ENCODE measurements at regions not wholly inside any gene's neighbourhood (a gene's known extent, or its start where the extent isn't known, plus 50 kb on each side); places are given as distances from the start of the nearest gene placed in this dataset.

DNA sequence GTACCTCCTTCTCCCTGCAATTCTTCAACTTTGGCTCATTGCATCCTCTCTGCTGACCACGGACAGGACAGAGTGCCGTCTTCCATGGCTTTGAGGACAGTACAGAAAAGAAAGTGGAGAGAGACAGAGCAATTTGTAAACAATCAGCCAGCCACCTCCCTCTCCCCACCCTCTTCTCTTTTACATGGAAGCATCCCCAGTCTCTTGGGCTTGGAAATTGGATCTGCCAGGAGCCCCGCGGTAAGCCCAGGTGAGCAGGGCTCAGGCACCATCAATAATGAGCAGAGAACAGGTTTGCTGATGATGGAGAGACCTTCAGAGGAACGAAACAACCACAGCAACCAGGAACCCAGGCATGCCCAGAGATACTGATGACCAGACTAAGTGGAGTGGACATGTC lies 194.9 kb upstream of the TNRC6C start:
- no peak for DNase-seq

- no peak for DNase-seq
These were observed 193.2 kb upstream of the TNRC6C start for GRCh38 chr17:77765292-77765691.

DNA sequence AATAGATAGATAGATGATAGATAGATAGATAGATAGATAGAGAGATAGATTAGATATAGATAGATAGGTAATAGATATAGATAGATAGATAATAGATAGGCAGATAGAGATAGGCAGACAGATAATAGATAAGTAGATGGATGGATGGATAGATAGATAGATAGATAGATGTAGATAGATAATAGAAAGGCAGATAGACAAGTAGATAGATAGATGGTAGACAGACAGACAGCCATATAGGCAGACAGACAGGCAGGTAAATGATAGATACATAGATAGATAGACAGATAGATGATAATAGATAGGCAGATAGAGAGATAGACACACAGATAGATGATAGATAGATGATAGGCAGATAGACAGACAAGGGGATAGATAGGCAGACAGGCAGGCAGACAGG lies 191.4 kb upstream of the TNRC6C start:
- DNase-seq = no peak

DNA sequence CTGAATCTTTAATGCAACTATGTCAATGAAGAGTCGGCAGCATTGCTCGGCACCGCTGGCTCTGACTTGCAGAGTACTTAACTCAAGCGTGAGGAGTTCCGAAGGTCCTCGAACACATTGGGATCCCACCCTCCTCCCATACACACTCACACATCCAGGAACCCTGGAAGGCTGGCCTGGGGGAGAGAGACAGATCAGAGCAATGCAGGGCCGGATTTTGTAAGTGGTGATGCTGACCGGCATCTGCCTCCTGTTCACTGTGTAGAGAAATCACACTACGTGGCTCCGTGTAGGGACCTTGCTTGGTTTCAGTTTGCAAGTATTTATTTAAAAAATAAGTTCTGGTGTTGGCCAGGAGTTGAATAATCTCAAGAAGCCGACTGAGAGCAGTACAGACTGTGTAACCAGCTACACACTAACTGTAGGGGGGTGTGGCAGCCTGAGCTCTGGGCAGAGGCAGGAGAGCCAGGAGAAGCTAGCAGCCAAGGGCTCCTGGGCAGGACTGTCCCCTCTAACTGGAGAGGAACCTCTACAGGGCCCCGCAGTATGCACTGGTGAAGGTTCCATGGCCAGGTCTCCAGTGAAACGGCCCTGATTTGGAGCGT lies 190.2 kb upstream of the TNRC6C start:
- DNase-seq = no peak

- peak; percentile 43 to 55 for DNase-seq
These were observed 189.3 kb upstream of the TNRC6C start for GRCh38 chr17:77769215-77769614.

DNA sequence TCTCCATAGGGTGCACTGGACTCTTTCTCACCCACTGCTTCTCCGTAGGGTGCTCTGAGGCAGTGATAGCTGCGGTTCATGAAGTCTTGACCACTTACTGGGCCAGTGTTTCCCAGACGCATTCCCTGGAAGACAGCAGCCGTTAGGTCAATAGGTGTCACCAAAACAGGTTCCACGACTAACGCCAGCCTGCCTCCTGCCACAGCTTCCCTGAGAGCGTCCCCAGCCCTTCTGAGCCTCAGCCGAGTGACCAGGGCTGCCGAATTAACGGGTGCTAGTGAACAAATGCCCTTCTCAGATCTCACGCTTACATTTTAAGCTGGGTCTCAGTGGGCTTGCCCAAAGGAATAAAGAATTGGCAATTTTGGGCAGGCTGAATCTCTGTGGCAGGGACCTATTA lies 188.7 kb upstream of the TNRC6C start:
- DNase-seq = no peak

DNA sequence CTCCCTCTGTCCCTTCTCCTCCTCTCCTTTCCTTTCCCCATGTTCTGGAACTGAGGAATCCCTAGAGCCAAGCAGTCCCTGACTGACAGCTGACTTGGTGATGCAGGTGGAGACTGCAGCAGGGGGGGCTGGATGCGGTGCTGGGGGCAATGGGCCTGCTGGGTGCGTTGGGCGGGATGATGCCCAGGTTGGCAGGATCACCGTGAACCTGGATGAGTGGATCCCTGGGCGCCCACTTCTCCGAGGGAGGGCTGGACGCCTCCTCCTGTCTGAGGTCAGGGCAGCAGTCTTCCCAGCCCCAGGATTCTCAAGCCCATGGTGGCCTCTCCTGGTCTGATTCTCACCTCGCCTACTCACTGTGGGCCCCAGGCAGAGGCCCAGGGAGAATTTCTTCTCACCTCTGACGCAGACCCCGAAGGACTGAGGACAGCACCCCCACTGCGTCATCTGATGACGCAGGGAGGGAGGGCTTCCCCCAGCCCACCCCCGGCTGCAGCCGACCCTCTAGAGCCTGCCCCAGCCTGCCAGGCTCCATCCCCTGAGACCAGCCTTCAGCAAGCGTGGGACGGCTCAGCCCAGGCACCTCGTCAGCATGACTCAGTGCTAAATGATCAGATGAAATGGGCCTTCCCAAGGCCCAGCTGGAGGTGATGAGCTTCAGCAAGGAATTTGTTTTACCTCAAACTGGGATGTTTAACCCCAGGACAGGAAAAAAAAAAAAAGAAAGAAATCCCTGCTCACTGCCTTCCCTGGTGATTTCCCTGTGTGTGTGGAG lies 188.0 kb upstream of the TNRC6C start:
- no peak for DNase-seq

- no peak for DNase-seq
These were observed 187.4 kb upstream of the TNRC6C start for GRCh38 chr17:77771145-77771544.

DNA sequence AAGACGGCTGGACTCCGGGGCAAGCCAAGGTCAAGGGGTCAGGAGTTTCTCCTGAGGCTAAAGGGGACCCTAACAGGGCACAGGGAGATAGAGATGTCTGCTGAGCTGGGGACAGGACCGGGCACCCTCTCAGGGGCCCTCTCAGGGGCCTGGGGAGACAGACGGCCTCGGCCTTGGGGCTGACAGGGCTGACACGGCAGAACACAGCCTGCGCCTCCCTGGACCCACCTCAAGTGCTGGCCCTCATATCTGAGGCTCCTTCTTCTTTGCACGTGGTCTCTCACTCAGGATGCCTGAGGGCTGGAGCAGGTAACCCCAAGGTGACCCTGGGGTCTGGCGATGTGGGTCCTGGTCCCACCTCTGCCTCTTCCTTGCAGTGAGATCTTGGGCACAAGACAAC lies 186.9 kb upstream of the TNRC6C start:
- no peak for DNase-seq

DNA sequence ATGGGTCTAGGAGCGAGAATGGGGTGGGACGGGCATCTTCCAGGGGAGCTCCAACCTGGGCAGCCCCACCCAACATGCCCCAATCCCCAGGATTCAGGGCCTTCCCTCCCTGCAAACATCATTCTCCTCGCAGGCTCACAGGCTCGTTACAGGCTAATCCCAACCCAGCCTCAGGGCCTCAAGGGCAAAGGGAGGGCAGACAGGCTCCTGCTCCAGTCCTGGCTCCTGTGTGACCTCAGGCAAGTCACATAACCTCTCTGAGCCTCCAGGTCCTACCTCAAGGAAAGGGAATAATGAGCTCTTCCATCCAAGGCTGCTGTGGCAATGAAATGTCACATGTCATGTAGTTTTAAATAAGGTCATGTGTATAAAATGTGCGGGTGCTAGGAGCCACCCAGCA lies 186.5 kb upstream of the TNRC6C start:
- no peak for DNase-seq

DNA sequence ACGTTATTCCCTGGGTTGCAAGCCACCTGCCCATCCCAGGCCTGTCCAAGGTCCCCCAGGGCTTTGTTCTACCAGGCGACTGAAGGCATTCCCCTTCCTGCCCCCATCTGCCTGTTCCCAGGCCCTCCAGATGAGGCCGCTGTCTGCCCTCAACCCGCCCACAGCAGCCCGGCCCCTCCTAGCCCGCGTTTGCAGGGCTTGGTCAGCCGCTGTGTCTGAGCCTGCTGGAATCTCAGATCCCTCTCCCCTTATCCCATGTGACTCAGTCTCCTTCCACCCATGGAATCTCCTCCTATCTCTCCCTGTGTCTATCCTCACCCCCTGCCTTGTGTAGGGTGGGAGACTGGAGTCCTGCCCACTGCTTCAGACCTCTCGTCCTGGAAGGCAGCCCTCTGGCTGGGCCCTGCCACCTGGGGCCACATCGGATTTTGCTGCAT lies 186.0 kb upstream of the TNRC6C start:
- DNase-seq = no peak

GRCh38 chr17:77772899-77773358 lies 185.6 kb upstream of the TNRC6C start:
- DNase-seq = no peak

DNA sequence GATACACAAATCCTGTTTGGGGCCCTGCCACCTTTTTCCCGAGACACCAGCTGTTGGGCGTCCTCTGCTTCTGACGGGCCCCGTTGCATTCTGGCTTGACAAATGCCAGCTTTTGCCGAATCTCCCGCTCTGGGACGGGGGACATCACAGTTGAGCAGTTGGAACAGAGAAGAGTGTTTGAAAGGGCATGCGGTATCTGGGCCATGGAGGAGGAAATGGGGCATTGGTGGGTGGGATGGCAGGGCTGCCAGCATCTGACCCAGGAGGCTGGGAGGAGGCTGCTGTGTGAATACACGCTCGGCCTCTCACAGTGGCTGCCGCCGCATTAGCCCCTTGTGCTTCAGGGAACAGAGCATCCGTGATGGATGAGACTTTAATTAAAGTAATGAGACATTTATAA lies 184.3 kb upstream of the TNRC6C start:
- DNase-seq = no peak

DNA sequence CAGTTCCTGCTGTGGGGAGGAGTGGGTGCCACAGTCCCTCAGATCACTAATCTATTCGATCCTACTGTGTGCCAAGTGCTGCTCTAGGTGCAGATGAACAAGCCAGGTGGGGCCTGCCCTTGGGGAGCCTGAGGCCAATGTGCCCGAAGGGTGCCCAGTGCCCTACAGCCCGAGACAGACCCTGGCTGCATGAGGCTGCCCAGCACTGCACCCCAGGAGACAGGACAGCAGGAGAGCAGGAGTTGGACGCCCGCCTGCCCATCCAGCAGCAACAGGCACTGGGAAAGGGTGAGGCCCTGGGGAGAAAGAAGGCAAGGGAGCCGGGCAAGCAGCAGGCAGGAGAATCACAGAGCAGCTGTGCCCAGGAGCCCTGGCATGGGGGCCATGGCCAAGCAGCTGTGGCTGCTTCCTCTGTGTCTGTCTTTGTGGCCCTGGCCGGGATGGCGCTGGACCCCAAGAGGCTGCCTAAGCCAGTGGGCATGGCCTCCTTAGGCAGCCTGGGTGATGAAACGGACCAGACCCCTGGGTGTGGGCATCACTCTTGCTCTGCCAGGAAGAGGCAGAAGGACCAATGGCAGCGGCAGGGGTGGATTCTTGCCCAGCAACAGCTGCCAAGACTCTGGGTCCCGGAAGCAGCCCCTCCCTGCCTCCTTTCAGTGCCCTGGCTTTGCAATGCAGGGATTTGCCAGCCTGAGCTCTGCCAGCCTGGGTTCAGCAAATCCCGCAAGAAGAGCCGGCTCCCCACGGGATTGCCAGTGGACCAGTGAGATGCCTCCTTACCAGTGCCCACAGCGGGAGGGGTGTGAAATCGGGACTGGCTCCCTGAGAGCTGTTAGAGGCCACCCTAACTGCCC lies 179.6 kb upstream of the TNRC6C start:
- DNase-seq = peak; percentile 61 to 64

DNA sequence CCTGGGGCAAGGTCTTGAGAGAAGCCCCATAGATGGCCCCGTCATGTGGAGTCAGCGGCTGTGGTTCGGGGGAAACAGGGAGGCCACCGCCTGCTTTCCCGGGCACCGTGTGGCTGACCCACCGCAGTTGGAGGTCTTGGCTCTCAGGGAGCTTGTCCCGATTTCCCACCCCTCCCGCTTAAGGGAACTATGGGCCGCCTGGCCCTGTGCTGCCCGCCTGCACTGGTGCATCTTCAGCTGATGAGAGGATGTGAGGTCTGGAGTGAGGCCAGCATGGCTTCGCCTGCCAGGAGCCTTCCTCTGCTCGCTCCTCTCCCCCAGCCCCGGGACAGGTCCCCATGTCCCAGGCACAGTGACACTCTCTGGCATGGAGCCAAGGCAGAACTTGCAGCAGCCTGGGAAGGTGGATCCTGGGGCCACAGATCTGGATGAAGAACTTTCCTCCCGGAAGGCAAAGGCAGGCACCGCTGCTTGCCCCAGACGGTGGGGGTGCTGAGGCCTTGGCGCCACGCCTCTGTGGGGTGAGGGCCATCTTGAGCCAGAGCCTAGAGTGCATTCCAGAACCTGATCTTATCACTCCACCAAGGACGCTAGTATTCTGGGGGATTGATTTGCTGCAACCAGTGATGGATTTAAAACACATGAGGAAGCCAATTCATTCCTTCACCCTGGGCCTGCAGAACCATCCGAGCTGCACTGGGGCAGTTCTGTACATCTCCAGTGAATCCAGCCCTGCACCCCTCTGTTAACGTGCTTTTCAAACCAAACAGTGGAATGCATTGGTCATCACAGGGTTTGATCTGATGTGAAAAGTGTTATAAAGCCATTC lies 178.6 kb upstream of the TNRC6C start:
- DNase-seq = no peak

- DNase-seq = no peak
These were observed 177.0 kb upstream of the TNRC6C start for GRCh38 chr17:77781536-77781935.

- peak in 1 of 2 experiments; percentile 69 for DNase-seq
These were observed 176.3 kb upstream of the TNRC6C start for GRCh38 chr17:77782201-77782600.

DNA sequence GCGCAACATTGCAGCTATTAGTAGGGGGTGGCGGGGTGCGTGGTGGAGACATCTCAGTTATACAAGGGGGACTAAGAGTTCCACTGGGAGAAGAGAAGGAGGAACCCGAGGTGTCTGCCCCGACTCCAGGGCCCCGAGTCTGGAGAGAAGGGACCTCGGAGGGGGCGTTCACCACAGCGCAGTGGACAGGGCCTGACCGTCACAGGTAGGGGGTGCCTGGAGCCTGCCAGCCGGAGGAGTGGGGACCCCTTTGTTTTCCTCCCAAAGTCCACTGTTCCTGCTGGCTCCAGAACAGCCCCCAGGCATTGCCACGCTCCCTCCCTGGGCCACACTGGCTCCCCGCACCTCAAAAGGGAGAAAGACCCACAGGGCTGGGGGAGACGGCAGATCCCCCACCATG lies 175.9 kb upstream of the TNRC6C start:
- no peak for DNase-seq

- no peak for DNase-seq
These were observed 174.3 kb upstream of the TNRC6C start for GRCh38 chr17:77783991-77784820.

- DNase-seq = no peak
These were observed 173.1 kb upstream of the TNRC6C start for GRCh38 chr17:77785312-77785905.

GRCh38 chr17:77786090-77786489 lies 172.4 kb upstream of the TNRC6C start:
- no peak for DNase-seq
